DND-41 (cell line): ENCODE measurements at regions not wholly inside any gene's neighbourhood (a gene's known extent, or its start where the extent isn't known, plus 50 kb on each side); places are given as distances from the start of the nearest gene placed in this dataset.

Experiments
- ATAC-seq: fragments of 200-7000 bp; cut with Tn5 transposase; 3 replicates; pipeline ENCODE4 v1.9.1; 2021; ENCODE audit warnings: low read depth; ENCODE audit not compliant: insufficient read depth
- DNase-seq: peaks from one replicate; pipeline ENCODE4 v3.0.0-alpha.2; 2020
- H2AFZ ChIP-seq: 2 replicates; pipeline ENCODE4 v1.6.0; 2012; ENCODE audit warnings: low read depth, low read length
- H3K27ac ChIP-seq: 2 replicates; pipeline ENCODE4 v1.5.1; 2012; ENCODE audit warnings: low read length, inconsistent platforms
- H3K27me3 ChIP-seq: fragments of 200-600 bp; sonication (generic); 2 replicates; pipeline ENCODE4 v1.6.0; 2012; ENCODE audit warnings: low read length, mild to moderate bottlenecking, inconsistent platforms; ENCODE audit not compliant: insufficient read depth, poor library complexity
- H3K36me3 ChIP-seq: 2 replicates; pipeline ENCODE4 v1.5.1; 2012; ENCODE audit warnings: low read length, inconsistent platforms; ENCODE audit not compliant: insufficient read depth
- H3K4me1 ChIP-seq: 2 replicates; pipeline ENCODE4 v1.5.1; 2012; ENCODE audit warnings: mild to moderate bottlenecking, low read length; ENCODE audit not compliant: insufficient read depth
- H3K4me2 ChIP-seq: 2 replicates; pipeline ENCODE4 v1.6.0; 2012; ENCODE audit warnings: mild to moderate bottlenecking, moderate library complexity, low read length, inconsistent platforms; ENCODE audit not compliant: insufficient read depth
- H3K4me3 ChIP-seq, 2 experiments: fragments of 200-600 bp in 1 of 2; shearing (Covaris generic) in 1 of 2; 2 replicates each; pipeline ENCODE4 v1.5.1; 2012 to 2016; ENCODE audit warnings: inconsistent platforms in 2 of 2, low read length in 2 of 2, mild to moderate bottlenecking in 2 of 2, low read depth in 1 of 2, moderate library complexity in 1 of 2
- H3K79me2 ChIP-seq: 2 replicates; pipeline ENCODE4 v1.6.0; 2012; ENCODE audit warnings: low read length, inconsistent platforms; ENCODE audit not compliant: insufficient read depth
- H3K9ac ChIP-seq: 2 replicates; pipeline ENCODE4 v1.6.0; 2012; ENCODE audit warnings: low read depth, mild to moderate bottlenecking, inconsistent platforms, low read length, moderate library complexity
- H3K9me3 ChIP-seq: 2 replicates; pipeline ENCODE4 v1.5.1; 2012; ENCODE audit warnings: low read length, moderate library complexity, mild to moderate bottlenecking, inconsistent platforms; ENCODE audit not compliant: insufficient read depth, severe bottlenecking
- H4K20me1 ChIP-seq: 2 replicates; pipeline ENCODE4 v1.6.0; 2012; ENCODE audit warnings: low read length; ENCODE audit not compliant: insufficient read depth
- EZH2 ChIP-seq: IDR thresholded peaks from 3 replicates; pipeline ENCODE4 v1.6.1; 2012; ENCODE audit warnings: borderline replicate concordance, low read depth, mild to moderate bottlenecking, moderate library complexity, low read length, inconsistent platforms; ENCODE audit not compliant: severe bottlenecking
- TF ChIP-seq, protein P1 (sequence below): IDR thresholded peaks from 2 replicates; pipeline ENCODE4 v1.5.1; 2012; ENCODE audit warnings: borderline replicate concordance, low read length, moderate library complexity, mild to moderate bottlenecking; ENCODE audit not compliant: poor library complexity, severe bottlenecking; ENCODE audit errors: extremely low read depth

DNA sequence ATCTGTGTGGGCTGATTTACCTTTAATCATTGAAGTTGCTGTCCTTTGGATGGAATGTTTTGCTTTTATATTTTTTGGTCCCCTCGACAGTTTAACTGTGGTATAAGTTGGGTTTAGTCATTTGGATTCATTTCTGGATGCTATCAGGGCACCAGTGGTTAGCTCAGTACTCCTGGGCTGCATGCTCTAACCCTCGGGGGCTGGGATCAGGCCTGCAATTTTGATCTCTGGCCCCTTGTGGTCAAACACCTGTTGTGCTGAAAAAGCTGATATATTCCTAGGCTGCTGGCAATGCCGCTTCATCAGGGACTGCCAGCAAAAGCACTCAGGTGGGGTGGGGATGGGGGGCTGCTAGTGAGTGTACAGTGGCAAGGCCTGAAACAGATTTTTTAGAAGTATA, 440.4 kb upstream of the RIOK2 start:
- Histone ChIP-seq H3K9me3 (no peaks in the 10 kb centered on the region), H3K36me3 (no peaks in the 10 kb centered on the region), H3K9ac (no peak overlapping the region; the same call in 1 of the 2 replicates), H3K27me3 (no peaks in the 10 kb centered on the region), H3K27ac (peak overlapping the region; percentile 64), H3K4me3 (no peak overlapping the region), H2AFZ (0 out of 2 replicates have a peak overlapping the region, but pooled peaks have one; percentile 51), H3K4me2 (peak overlapping the region; percentile 38), H3K79me2 (no peaks in the 10 kb centered on the region), H4K20me1 (no peaks in the 10 kb centered on the region), H3K4me1 (peaks cover 24% of the 10 kb centered on the region)
- ATAC-seq (peak; percentile 81), DNase-seq (peak; percentile 48)
- TF ChIP-seq, protein P1, sequence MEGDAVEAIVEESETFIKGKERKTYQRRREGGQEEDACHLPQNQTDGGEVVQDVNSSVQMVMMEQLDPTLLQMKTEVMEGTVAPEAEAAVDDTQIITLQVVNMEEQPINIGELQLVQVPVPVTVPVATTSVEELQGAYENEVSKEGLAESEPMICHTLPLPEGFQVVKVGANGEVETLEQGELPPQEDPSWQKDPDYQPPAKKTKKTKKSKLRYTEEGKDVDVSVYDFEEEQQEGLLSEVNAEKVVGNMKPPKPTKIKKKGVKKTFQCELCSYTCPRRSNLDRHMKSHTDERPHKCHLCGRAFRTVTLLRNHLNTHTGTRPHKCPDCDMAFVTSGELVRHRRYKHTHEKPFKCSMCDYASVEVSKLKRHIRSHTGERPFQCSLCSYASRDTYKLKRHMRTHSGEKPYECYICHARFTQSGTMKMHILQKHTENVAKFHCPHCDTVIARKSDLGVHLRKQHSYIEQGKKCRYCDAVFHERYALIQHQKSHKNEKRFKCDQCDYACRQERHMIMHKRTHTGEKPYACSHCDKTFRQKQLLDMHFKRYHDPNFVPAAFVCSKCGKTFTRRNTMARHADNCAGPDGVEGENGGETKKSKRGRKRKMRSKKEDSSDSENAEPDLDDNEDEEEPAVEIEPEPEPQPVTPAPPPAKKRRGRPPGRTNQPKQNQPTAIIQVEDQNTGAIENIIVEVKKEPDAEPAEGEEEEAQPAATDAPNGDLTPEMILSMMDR: no peak
- TF ChIP-seq EZH2: no peak

DNA sequence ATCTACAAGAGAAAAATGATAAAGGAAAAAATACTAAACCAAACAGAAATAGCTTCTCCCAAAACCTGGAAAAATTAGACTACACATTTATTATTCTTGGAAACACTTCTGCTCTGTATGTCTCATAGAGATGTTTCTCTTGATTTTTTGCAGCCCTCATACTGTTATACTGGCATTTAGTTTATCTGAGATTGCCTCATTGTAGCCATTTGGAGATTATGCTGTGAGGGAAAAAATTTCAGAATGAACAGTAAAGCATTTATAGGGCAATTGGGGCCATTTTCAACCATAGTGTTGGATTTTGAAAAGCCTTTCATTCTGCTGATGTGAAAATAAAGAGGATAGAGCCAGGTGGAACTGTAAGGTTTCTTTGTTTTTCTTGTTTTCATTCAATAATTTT, 441.8 kb upstream of the RIOK2 start:
- Histone ChIP-seq H3K36me3 (no peaks in the 10 kb centered on the region), H3K9me3 (no peaks in the 10 kb centered on the region), H3K27ac (no peak overlapping the region), H3K4me1 (peaks cover 24% of the 10 kb centered on the region), H3K9ac (no peak overlapping the region), H3K4me3 (no peak overlapping the region), H2AFZ (no peak overlapping the region), H3K27me3 (no peaks in the 10 kb centered on the region), H4K20me1 (no peaks in the 10 kb centered on the region), H3K79me2 (no peaks in the 10 kb centered on the region), H3K4me2 (no peak overlapping the region)
- ATAC-seq (no peak), DNase-seq (no peak)
- TF ChIP-seq EZH2: no peak
- TF ChIP-seq, protein P1: no peak

DNA sequence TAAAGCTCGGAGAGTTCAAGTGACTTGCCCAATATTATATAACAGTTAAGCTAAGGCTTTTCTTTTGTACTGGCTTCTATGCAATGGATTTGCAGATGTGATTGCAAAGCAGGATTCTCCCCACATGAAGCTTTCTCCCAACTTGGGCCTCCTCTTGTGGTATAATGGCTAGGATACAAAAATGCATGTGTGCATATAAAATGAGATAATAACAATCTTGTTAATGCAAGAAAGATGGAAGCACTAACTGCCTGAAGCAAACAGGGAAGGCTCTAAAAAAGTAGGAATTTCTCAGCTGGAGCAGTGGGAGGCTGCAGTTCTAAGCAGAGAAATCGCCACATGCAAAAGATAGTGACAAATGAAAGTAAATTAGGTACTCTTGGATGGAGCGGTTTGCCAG, 444.2 kb upstream of the RIOK2 start:
- ATAC-seq: no peak
- H3K4me2 ChIP-seq: no peak overlapping the region
- H3K4me3 ChIP-seq: no peak overlapping the region
- H3K27me3 ChIP-seq: no peaks in the 10 kb centered on the region
- H3K4me1 ChIP-seq: peaks cover 22% of the 10 kb centered on the region
- no peak overlapping the region for H3K9ac ChIP-seq
- H3K79me2 ChIP-seq: no peaks in the 10 kb centered on the region
- TF ChIP-seq, protein P1: no peak
- no peak for TF ChIP-seq EZH2
- no peak for DNase-seq
- H3K9me3 ChIP-seq: no peaks in the 10 kb centered on the region
- no peak overlapping the region for H2AFZ ChIP-seq
- H3K36me3 ChIP-seq: no peaks in the 10 kb centered on the region
- H3K27ac ChIP-seq: no peak overlapping the region
- H4K20me1 ChIP-seq: no peaks in the 10 kb centered on the region

DNA sequence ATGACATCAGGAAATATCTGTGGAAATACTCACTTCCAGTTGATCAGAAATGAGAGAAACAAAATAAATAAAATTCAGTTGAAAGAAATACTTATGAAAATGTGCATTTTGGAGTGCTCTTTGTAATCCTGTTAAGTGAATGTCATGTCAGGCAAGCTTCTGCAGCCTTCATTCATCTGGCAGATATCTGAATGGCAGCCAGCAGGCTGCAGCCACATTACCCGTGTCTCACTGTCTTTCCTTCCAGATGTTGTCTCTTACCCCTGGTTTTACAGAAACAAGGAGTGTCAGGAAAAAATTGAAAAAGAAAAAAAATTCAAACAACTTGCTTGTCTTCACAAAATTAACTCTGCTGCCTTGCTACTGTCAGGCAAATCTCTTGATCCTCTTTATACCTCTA, 445.0 kb upstream of the RIOK2 start:
- H4K20me1 ChIP-seq: no peaks in the 10 kb centered on the region
- H3K4me2 ChIP-seq: no peak overlapping the region
- ATAC-seq (no peak), DNase-seq (no peak)
- no peak overlapping the region for H3K27ac ChIP-seq
- H3K36me3 ChIP-seq: no peaks in the 10 kb centered on the region
- no peaks in the 10 kb centered on the region for H3K27me3 ChIP-seq
- no peaks in the 10 kb centered on the region for H3K79me2 ChIP-seq
- no peak for TF ChIP-seq EZH2
- TF ChIP-seq, protein P1: no peak
- no peak overlapping the region for H3K4me3 ChIP-seq
- H3K4me1 ChIP-seq: peaks cover 14% of the 10 kb centered on the region
- H2AFZ ChIP-seq: no peak overlapping the region
- no peak overlapping the region for H3K9ac ChIP-seq
- no peaks in the 10 kb centered on the region for H3K9me3 ChIP-seq
